ENCODE measurements at regions not wholly inside any gene's neighbourhood (a gene's known extent, or its start where the extent isn't known, plus 50 kb on each side); places are given as distances from the start of the nearest gene placed in this dataset.
"Not testable (repeated sequence)": the region's sequence is repeated elsewhere in the genome, so short reads cannot be mapped to it uniquely, and the experiment has no call there.

DNA sequence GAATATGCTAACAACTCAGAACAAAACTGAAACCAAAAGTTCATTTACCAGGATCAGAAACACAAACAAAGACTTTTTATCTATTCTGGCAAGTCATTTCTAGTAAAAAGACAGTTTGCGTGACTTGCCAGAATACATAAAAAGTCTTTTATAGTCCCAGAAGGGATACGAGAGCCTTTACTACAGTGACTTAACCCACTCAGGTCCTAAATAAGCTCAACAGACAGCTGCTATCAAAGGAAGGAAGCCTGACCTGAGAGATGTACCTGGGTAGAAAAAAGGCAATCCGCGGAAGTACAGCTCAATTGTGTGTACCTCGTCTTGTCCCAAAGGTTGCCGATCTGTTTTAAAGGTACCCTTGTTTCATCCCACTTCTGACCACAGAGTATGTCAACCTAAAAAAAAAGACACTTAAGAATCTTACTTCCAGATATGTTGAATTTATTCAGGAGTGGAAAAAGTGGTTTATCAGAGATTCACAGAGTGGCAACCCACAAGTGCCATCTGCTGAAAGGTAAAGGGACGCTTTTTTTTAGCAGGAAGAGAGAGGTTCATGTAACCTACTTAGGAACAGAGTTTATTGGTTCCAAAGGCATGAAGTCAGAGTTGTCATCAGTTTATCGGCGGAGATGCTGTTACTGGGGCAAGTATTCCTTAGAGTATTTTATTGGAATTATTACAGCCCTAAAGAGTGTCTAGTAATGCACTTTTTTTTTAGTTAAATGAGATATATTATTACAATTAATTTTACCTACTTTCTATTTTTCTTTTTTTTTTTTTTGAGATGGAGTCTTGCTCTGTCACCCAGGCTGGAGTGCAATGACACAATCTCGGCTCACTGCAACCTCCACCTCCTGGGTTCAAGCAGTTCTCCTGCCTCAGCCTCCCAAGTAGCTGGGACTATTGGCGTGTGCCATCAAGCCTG lies 69.7 kb upstream of the C1QTNF9B start:
- intact Hi-C loops (cut with DNase I) = no loop called here
- ATAC-seq (no peak), DNase-seq (no peak)
- no peak for TF ChIP-seq CTCF (IDR thresholded peaks at IDR 0.05)
- H3K4me1 ChIP-seq = peaks cover 29% of the 10 kb centered on the region
- H3K27ac ChIP-seq = peak overlapping the region; percentile 59
- no peaks in the 10 kb centered on the region for H3K36me3 ChIP-seq
- peak overlapping the region; percentile 11 for H3K4me3 ChIP-seq
- H3K27me3 ChIP-seq = no peaks in the 10 kb centered on the region
- H3K9me3 ChIP-seq = no peaks in the 10 kb centered on the region

GRCh38 chr13:23967792-23968191 lies 70.5 kb upstream of the C1QTNF9B start:
- peaks cover 29% of the 10 kb centered on the region for H3K4me1 ChIP-seq
- H3K27me3 ChIP-seq; H3K4me3 ChIP-seq; H3K27ac ChIP-seq; intact Hi-C loops (cut with DNase I); H3K9me3 ChIP-seq; ATAC-seq; H3K36me3 ChIP-seq; DNase-seq: not testable (repeated sequence)

- DNase-seq = no peak
Measured at GRCh38 chr13:23969647-23970046, 72.3 kb upstream of the C1QTNF9B start.

DNA sequence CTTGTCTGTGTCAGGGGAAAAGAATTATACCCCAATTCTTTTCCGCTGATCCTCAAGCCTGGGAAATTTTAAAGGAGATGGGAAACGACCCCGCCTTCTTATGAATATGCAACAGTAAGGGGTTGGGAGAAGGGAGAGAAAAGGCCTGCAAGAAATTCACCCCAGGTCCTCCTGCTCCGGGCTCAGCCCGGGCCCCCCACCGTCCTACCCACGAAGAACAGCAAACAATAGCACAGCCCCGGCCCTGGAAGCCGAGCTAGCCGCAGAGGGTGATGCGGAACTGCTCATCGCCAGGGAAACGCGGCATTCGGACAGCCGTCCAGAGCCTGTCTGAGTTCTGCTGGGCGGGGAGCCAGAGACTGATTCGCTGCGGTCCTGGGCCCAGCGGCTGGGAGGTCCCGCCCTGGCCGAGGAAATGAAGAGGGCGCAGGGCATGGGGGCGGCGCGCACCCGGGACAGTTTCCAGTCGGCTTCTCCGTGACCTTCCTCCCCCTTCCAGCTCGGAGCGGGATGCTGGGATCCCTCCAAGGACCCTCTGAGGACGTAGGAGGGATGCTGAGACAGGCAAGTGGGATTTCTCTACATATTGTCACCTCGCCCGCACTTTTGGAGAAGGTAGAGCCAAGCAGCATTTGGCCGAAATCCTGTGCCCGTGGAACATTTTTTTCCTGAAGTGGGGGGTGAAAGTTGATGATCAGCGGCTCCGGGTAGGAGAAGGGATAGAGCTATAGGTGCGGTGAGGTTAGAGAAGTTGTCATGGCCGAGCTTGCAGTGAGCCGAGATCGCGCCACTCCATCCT lies 82.3 kb upstream of the C1QTNF9B start:
- intact Hi-C loops (cut with DNase I) = no loop called here
- Histone ChIP-seq H3K27me3 (no peaks in the 10 kb centered on the region), H3K4me1 (no peaks in the 10 kb centered on the region), H3K36me3 (no peaks in the 10 kb centered on the region), H3K4me3 (peak overlapping the region; percentile 60), H3K9me3 (no peaks in the 10 kb centered on the region), H3K27ac (peak overlapping the region; percentile 67)
- DNase-seq (peak; percentile 82), ATAC-seq (peak; percentile 86)
- TF ChIP-seq CTCF (IDR thresholded peaks at IDR 0.05) = no peak

More at GRCh38 chr13:23969647-23970046, 72.3 kb upstream of the C1QTNF9B start:
- H3K27me3 ChIP-seq = no peaks in the 10 kb centered on the region
- H3K36me3 ChIP-seq = no peaks in the 10 kb centered on the region
- ATAC-seq = peak; percentile 53
- no peak for TF ChIP-seq CTCF (IDR thresholded peaks at IDR 0.05)
- peaks cover 29% of the 10 kb centered on the region for H3K4me1 ChIP-seq
- H3K27ac ChIP-seq = no peak overlapping the region
- intact Hi-C loops (cut with DNase I) = no loop called here
- no peak overlapping the region for H3K4me3 ChIP-seq
- no peaks in the 10 kb centered on the region for H3K9me3 ChIP-seq

GRCh38 chr13:23980160-23980551 lies 82.9 kb upstream of the C1QTNF9B start:
- H3K4me3 ChIP-seq = peak overlapping the region; percentile 60
- peak overlapping the region; percentile 67 for H3K27ac ChIP-seq
- DNase-seq = peak; percentile 91
- no peaks in the 10 kb centered on the region for H3K9me3 ChIP-seq
- peak; percentile 84 for ATAC-seq
- no peak for TF ChIP-seq CTCF (IDR thresholded peaks at IDR 0.05)
- H3K27me3 ChIP-seq = no peaks in the 10 kb centered on the region
- no peaks in the 10 kb centered on the region for H3K36me3 ChIP-seq
- H3K4me1 ChIP-seq = no peaks in the 10 kb centered on the region
- intact Hi-C loops (cut with DNase I) = no loop called here

GRCh38 chr13:23983671-23984070 lies 86.4 kb upstream of the C1QTNF9B start:
- Histone ChIP-seq H3K36me3 (no peaks in the 10 kb centered on the region), H3K9me3 (no peaks in the 10 kb centered on the region), H3K27ac (no peak overlapping the region), H3K27me3 (no peaks in the 10 kb centered on the region), H3K4me1 (no peaks in the 10 kb centered on the region), H3K4me3 (no peak overlapping the region)
- intact Hi-C loops (cut with DNase I) = no loop called here
- no peak for TF ChIP-seq CTCF (IDR thresholded peaks at IDR 0.05)
- no peak for DNase-seq
- ATAC-seq = no peak

All from upper lobe of right lung (tissue), 1 donor.